CD4-positive, alpha-beta T cell (primary cell): ENCODE measurements at regions not wholly inside any gene's neighbourhood (a gene's known extent, or its start where the extent isn't known, plus 50 kb on each side); places are given as distances from the start of the nearest gene placed in this dataset.

ENCODE experiments used
- ATAC-seq: fragments of 200-7000 bp; cut with Tn5 transposase; one replicate; pipeline ENCODE4 v1.10.0; 2022; ENCODE audit warnings: mild to moderate bottlenecking; ENCODE audit not compliant: poor library complexity
- CTCF ChIA-PET: fragments of 350-600 bp; sonication (Branson Sonifier 250); formaldehyde crosslinking; loops from one replicate; lab custom pipeline; 2021; ENCODE audit warnings: antibody characterized with exemption, inconsistent platforms; lab: Charles Lee
- POLR2A ChIA-PET: fragments of 350-600 bp; sonication (Branson Sonifier 250); formaldehyde crosslinking; loops from one replicate; lab custom pipeline; 2021; ENCODE audit warnings: antibody characterized with exemption, inconsistent platforms; lab: Charles Lee
- DNase-seq, 14 experiments: peaks; one replicate each; pipeline ENCODE4 v3.0.0-alpha.2; 2013 to 2020; ENCODE audit warnings: mixed read lengths in 2 of 14
- H3K27ac ChIP-seq, 2 donors: one replicate each; pipeline versions ENCODE4 v1.5.1 to v1.7.0; 2013; ENCODE audit warnings: low read length in 2 of 2, low read depth in 1 of 2, mild to moderate bottlenecking in 1 of 2
- H3K27me3 ChIP-seq, 2 experiments: 1 replicate in 1 of 2; 2 replicates in 1 of 2; pipeline versions ENCODE4 v1.6.1 to v1.7.0; 2013; ENCODE audit warnings: low read length in 2 of 2, control low read depth in 1 of 2, mild to moderate bottlenecking in 1 of 2, moderate library complexity in 1 of 2; ENCODE audit not compliant: insufficient read depth in 2 of 2, control insufficient read depth in 1 of 2
- H3K36me3 ChIP-seq: one replicate; pipeline ENCODE4 v1.6.1; 2013; ENCODE audit warnings: low read length, control low read depth; ENCODE audit not compliant: insufficient read depth
- H3K4me1 ChIP-seq: one replicate; pipeline ENCODE4 v1.6.1; 2013; ENCODE audit warnings: low read length, control low read depth; ENCODE audit not compliant: insufficient read depth
- H3K4me3 ChIP-seq: one replicate; pipeline ENCODE4 v1.5.1; 2013; ENCODE audit warnings: mild to moderate bottlenecking, low read length, moderate library complexity
- H3K9me3 ChIP-seq, 2 experiments: 1 replicate in 1 of 2; 2 replicates in 1 of 2; pipeline versions ENCODE4 v1.6.1 to v1.7.0; 2013; ENCODE audit warnings: low read length in 2 of 2, mild to moderate bottlenecking in 2 of 2, control low read depth in 1 of 2, moderate library complexity in 1 of 2; ENCODE audit not compliant: control insufficient read depth in 1 of 2, insufficient read depth in 1 of 2
- H3K27ac Mint-ChIP-seq: one replicate; pipeline ENCODE4 v1.8.0; 2020; ENCODE audit warnings: mixed read lengths
- H3K27me3 Mint-ChIP-seq: one replicate; pipeline ENCODE4 v1.8.0; 2021; ENCODE audit warnings: mixed read lengths
- H3K36me3 Mint-ChIP-seq: one replicate; pipeline ENCODE4 v1.8.0; 2021; ENCODE audit warnings: low read depth, mixed read lengths
- H3K4me1 Mint-ChIP-seq: one replicate; pipeline ENCODE4 v1.8.0; 2021; ENCODE audit warnings: low read depth, mixed read lengths
- H3K4me3 Mint-ChIP-seq: one replicate; pipeline ENCODE4 v1.8.0; 2020; ENCODE audit warnings: mild to moderate bottlenecking, mixed read lengths
- H3K9me3 Mint-ChIP-seq: one replicate; pipeline ENCODE4 v1.8.0; 2020; ENCODE audit warnings: mixed read lengths
- CTCF ChIP-seq: fragments of 200-600 bp; IDR thresholded peaks from one replicate; pipeline ENCODE4 v1.8.0; 2022; ENCODE audit warnings: antibody characterized with exemption, mild to moderate bottlenecking
- intact Hi-C, 2 experiments: fragments of 100-400 bp; cut with DNase I in 1 of 2; cut with micrococcal nuclease in 1 of 2; formaldehyde crosslinking; loops; one replicate each; pipeline versions ENCODE4 v1.15.1 to v1.9.0; 2023 to 2025; cut with DNase I, micrococcal nuclease

GRCh38 chr2:49719241-49719640 lies 564.9 kb upstream of the FSHR start:
- H3K4me3 Mint-ChIP-seq: no peak overlapping the region
- H3K4me3 ChIP-seq: no peak overlapping the region
- no peak for ATAC-seq
- no peak overlapping the region for H3K27ac ChIP-seq
- H3K36me3 Mint-ChIP-seq: no peaks in the 10 kb centered on the region
- no peaks in the 10 kb centered on the region for H3K9me3 ChIP-seq
- TF ChIP-seq CTCF: no peak
- no peaks in the 10 kb centered on the region for H3K4me1 Mint-ChIP-seq
- H3K27me3 Mint-ChIP-seq: no peaks in the 10 kb centered on the region
- H3K36me3 ChIP-seq: no peaks in the 10 kb centered on the region
- DNase-seq: no peak
- H3K27ac Mint-ChIP-seq: no peak overlapping the region
- no peaks in the 10 kb centered on the region for H3K9me3 Mint-ChIP-seq
- no peaks in the 10 kb centered on the region for H3K4me1 ChIP-seq
- intact Hi-C loops: no loop called here
- no peaks in the 10 kb centered on the region for H3K27me3 ChIP-seq
- POLR2A ChIA-PET: no interaction called here
- CTCF ChIA-PET: no interaction called here

- Histone ChIP-seq H3K4me1 (no peaks in the 10 kb centered on the region), H3K27me3 (no peaks in the 10 kb centered on the region), H3K9me3 (no peaks in the 10 kb centered on the region), H3K27ac (no peak overlapping the region), H3K36me3 (no peaks in the 10 kb centered on the region), H3K4me3 (no peak overlapping the region)
- DNase-seq (no peak), ATAC-seq (no peak)
- H3K9me3 Mint-ChIP-seq: no peaks in the 10 kb centered on the region
- intact Hi-C loops: no loop called here
- no peak for TF ChIP-seq CTCF
- no peaks in the 10 kb centered on the region for H3K36me3 Mint-ChIP-seq
- ChIA-PET POLR2A (no interaction called here), CTCF (no interaction called here)
- H3K27me3 Mint-ChIP-seq: no peaks in the 10 kb centered on the region
- no peak overlapping the region for H3K4me3 Mint-ChIP-seq
- no peaks in the 10 kb centered on the region for H3K4me1 Mint-ChIP-seq
- no peak overlapping the region for H3K27ac Mint-ChIP-seq
Observed at GRCh38 chr2:49715597-49715996, 561.3 kb upstream of the FSHR start.

- DNase-seq (no peak), ATAC-seq (no peak)
- no peak overlapping the region for H3K27ac Mint-ChIP-seq
- H3K4me3 Mint-ChIP-seq: no peak overlapping the region
- H3K9me3 Mint-ChIP-seq: no peaks in the 10 kb centered on the region
- no peaks in the 10 kb centered on the region for H3K4me1 Mint-ChIP-seq
- CTCF ChIA-PET: no interaction called here
- H3K36me3 Mint-ChIP-seq: no peaks in the 10 kb centered on the region
- POLR2A ChIA-PET: no interaction called here
- H3K9me3 ChIP-seq: no peaks in the 10 kb centered on the region
- H3K27me3 Mint-ChIP-seq: no peaks in the 10 kb centered on the region
- intact Hi-C loops: no loop called here
- no peaks in the 10 kb centered on the region for H3K36me3 ChIP-seq
- no peak for TF ChIP-seq CTCF
- H3K4me3 ChIP-seq: no peak overlapping the region
- no peak overlapping the region for H3K27ac ChIP-seq
- no peaks in the 10 kb centered on the region for H3K4me1 ChIP-seq
- no peaks in the 10 kb centered on the region for H3K27me3 ChIP-seq
Observed at GRCh38 chr2:49714454-49714853, 560.1 kb upstream of the FSHR start.
